ENCODE measurements at regions not wholly inside any gene's neighbourhood (a gene's known extent, or its start where the extent isn't known, plus 50 kb on each side); places are given as distances from the start of the nearest gene placed in this dataset.

GRCh38 chr12:46682148-46682547, 143.6 kb downstream of the SLC38A4 start:
- POLR2A ChIA-PET, result no interaction called here
- ATAC-seq (ENCODE audit: low read depth) (no peak), DNase-seq (no peak)
- H3K36me3 Mint-ChIP-seq (ENCODE audit: low read depth), result no peaks in the 10 kb centered on the region
- no peaks in the 10 kb centered on the region for H3K4me1 Mint-ChIP-seq
- peaks cover 5% of the 10 kb centered on the region for H3K9me3 Mint-ChIP-seq
- no peak overlapping the region for H3K27ac Mint-ChIP-seq
- CTCF ChIA-PET, result no interaction called here
- no peak for TF ChIP-seq CTCF (IDR thresholded peaks at IDR 0.05)
- intact Hi-C loops (cut with micrococcal nuclease), result no loop called here
- H3K27me3 Mint-ChIP-seq, result peaks cover 2% of the 10 kb centered on the region
- H3K4me3 Mint-ChIP-seq, result no peak overlapping the region

GRCh38 chr12:46680506-46680905, 145.3 kb downstream of the SLC38A4 start:
- TF ChIP-seq CTCF (IDR thresholded peaks at IDR 0.05), result no peak
- CTCF ChIA-PET, result no interaction called here

GRCh38 chr12:46679754-46680153, 146.0 kb downstream of the SLC38A4 start:
- Mint-ChIP-seq H3K27ac (no peak overlapping the region), H3K27me3 (peaks cover 2% of the 10 kb centered on the region), H3K4me1 (no peaks in the 10 kb centered on the region), H3K4me3 (no peak overlapping the region), H3K36me3 (ENCODE audit: low read depth) (no peaks in the 10 kb centered on the region), H3K9me3 (peaks cover 5% of the 10 kb centered on the region)
- ATAC-seq (ENCODE audit: low read depth), result no peak
- no peak for TF ChIP-seq CTCF (IDR thresholded peaks at IDR 0.05)
- intact Hi-C loops (cut with micrococcal nuclease), result loop anchor here (5.0 to 10.0 kb wide), 3 partner anchors 303 to 1005 kb away; no protein-coding TSS in a partner anchor
- no peak for DNase-seq
- CTCF ChIA-PET, result no interaction called here
- POLR2A ChIA-PET, result no interaction called here

More at GRCh38 chr12:46680506-46680905, 145.3 kb downstream of the SLC38A4 start:
- no peak for ATAC-seq (ENCODE audit: low read depth)
- POLR2A ChIA-PET, result no interaction called here
- no peak overlapping the region for H3K27ac Mint-ChIP-seq
- no peaks in the 10 kb centered on the region for H3K4me1 Mint-ChIP-seq
- peaks cover 2% of the 10 kb centered on the region for H3K27me3 Mint-ChIP-seq
- no peak overlapping the region for H3K4me3 Mint-ChIP-seq
- H3K36me3 Mint-ChIP-seq (ENCODE audit: low read depth), result no peaks in the 10 kb centered on the region
- H3K9me3 Mint-ChIP-seq, result peaks cover 5% of the 10 kb centered on the region
- DNase-seq, result no peak
- intact Hi-C loops (cut with micrococcal nuclease), result no loop called here

- Mint-ChIP-seq H3K27me3 (no peaks in the 10 kb centered on the region), H3K27ac (no peak overlapping the region), H3K4me3 (no peak overlapping the region), H3K36me3 (ENCODE audit: low read depth) (no peaks in the 10 kb centered on the region), H3K9me3 (no peaks in the 10 kb centered on the region), H3K4me1 (no peaks in the 10 kb centered on the region)
- DNase-seq (no peak), ATAC-seq (ENCODE audit: low read depth) (no peak)
- ChIA-PET CTCF (interaction anchor here (1.8 kb wide), 1 partner anchor 606 kb away, joined by 4 read pairs; no protein-coding TSS in a partner anchor), POLR2A (no interaction called here)
- TF ChIP-seq CTCF (IDR thresholded peaks at IDR 0.05), result no peak
- intact Hi-C loops (cut with micrococcal nuclease), result loop anchor here (1.0 to 10.0 kb wide), 4 partner anchors 304 to 1006 kb away; no protein-coding TSS in a partner anchor
These were observed 147.4 kb downstream of the SLC38A4 start for GRCh38 chr12:46678426-46678825.

GRCh38 chr12:46677749-46678148, 148.0 kb downstream of the SLC38A4 start:
- intact Hi-C loops (cut with micrococcal nuclease), result loop anchor here (1.0 to 10.0 kb wide), 4 partner anchors 305 to 1007 kb away; no protein-coding TSS in a partner anchor
- no peak for DNase-seq
- H3K27ac Mint-ChIP-seq, result no peak overlapping the region
- H3K36me3 Mint-ChIP-seq (ENCODE audit: low read depth), result no peaks in the 10 kb centered on the region
- no peak for ATAC-seq (ENCODE audit: low read depth)
- H3K27me3 Mint-ChIP-seq, result no peaks in the 10 kb centered on the region
- no peak for TF ChIP-seq CTCF (IDR thresholded peaks at IDR 0.05)
- ChIA-PET CTCF (interaction anchor here (1.8 kb wide), 1 partner anchor 606 kb away, joined by 4 read pairs; no protein-coding TSS in a partner anchor), POLR2A (no interaction called here)
- no peak overlapping the region for H3K4me3 Mint-ChIP-seq
- H3K4me1 Mint-ChIP-seq, result no peaks in the 10 kb centered on the region
- H3K9me3 Mint-ChIP-seq, result no peaks in the 10 kb centered on the region
